Thymus (tissue), 11 donors: ENCODE measurements at regions not wholly inside any gene's neighbourhood (a gene's known extent, or its start where the extent isn't known, plus 50 kb on each side); places are given as distances from the start of the nearest gene placed in this dataset.
"Not testable (repeated sequence)": the region's sequence is repeated elsewhere in the genome, so short reads cannot be mapped to it uniquely, and the experiment has no call there.

Experiments used
- DNase-seq, 9 donors: peaks; one replicate each; pipeline ENCODE4 v3.0.0-alpha.2; 2013; ENCODE audit warnings: low spot score in 9 of 9, low read depth in 6 of 9, missing footprints in 1 of 9
- H3K27ac ChIP-seq, 2 donors: one replicate each; pipeline ENCODE4 v1.5.1; 2013; ENCODE audit warnings: control low read depth in 1 of 2, low read depth in 1 of 2, low read length in 1 of 2, mild to moderate bottlenecking in 1 of 2, moderate library complexity in 1 of 2
- H3K27me3 ChIP-seq, 2 donors: one replicate each; pipeline ENCODE4 v1.5.1; 2013; ENCODE audit warnings: low read length in 1 of 2; ENCODE audit not compliant: control insufficient read depth in 2 of 2, insufficient read depth in 1 of 2
- H3K36me3 ChIP-seq, 2 donors: one replicate each; pipeline ENCODE4 v1.5.1; 2013; ENCODE audit warnings: low read length in 1 of 2, mild to moderate bottlenecking in 1 of 2, moderate library complexity in 1 of 2; ENCODE audit not compliant: control insufficient read depth in 2 of 2, insufficient read depth in 2 of 2
- H3K4me1 ChIP-seq, 2 donors: one replicate each; pipeline ENCODE4 v1.5.1; 2013; ENCODE audit warnings: low read length in 2 of 2; ENCODE audit not compliant: control insufficient read depth in 2 of 2, insufficient read depth in 2 of 2
- H3K4me3 ChIP-seq, 2 donors: one replicate each; pipeline ENCODE4 v1.5.1; 2013; ENCODE audit warnings: low read length in 2 of 2, control low read depth in 1 of 2, mild to moderate bottlenecking in 1 of 2
- H3K9me3 ChIP-seq, 2 donors: one replicate each; pipeline ENCODE4 v1.5.1; 2013; ENCODE audit warnings: low read length in 1 of 2, mild to moderate bottlenecking in 1 of 2; ENCODE audit not compliant: control insufficient read depth in 2 of 2, insufficient read depth in 1 of 2
- WGBS: extraction: QIAGEN DNeasy Blood & Tissue Kit; methylation state at CpG from one replicate; pipeline ENCODE4 v1.1.7; 2013; 5-methylcytosine and 5-hydroxymethylcytosine counted together
- donor health status: healthy.

GRCh38 chr5:124103671-124104070 lies 591.7 kb downstream of the CSNK1G3 start:
- no peak for DNase-seq

GRCh38 chr5:124103056-124103455 lies 591.1 kb downstream of the CSNK1G3 start:
- not testable (repeated sequence) for DNase-seq, H3K9me3 ChIP-seq, H3K27me3 ChIP-seq, H3K27ac ChIP-seq, H3K4me3 ChIP-seq, H3K36me3 ChIP-seq, H3K4me1 ChIP-seq
- 96% methylated on average over 5 of the region's 5 CpGs for WGBS

More at GRCh38 chr5:124103671-124104070, 591.7 kb downstream of the CSNK1G3 start:
- no peaks in the 10 kb centered on the region for H3K4me1 ChIP-seq
- no peaks in the 10 kb centered on the region for H3K27me3 ChIP-seq
- WGBS = 83% methylated on average over 1 of the region's 1 CpG
- no peaks in the 10 kb centered on the region for H3K9me3 ChIP-seq
- H3K27ac ChIP-seq = no peak overlapping the region
- H3K4me3 ChIP-seq = no peak overlapping the region
- H3K36me3 ChIP-seq = no peaks in the 10 kb centered on the region

- WGBS = 98% methylated on average over 3 of the region's 3 CpGs
- H3K4me3 ChIP-seq = no peak overlapping the region
- H3K9me3 ChIP-seq = no peaks in the 10 kb centered on the region
- no peaks in the 10 kb centered on the region for H3K4me1 ChIP-seq
- H3K36me3 ChIP-seq = no peaks in the 10 kb centered on the region
- H3K27me3 ChIP-seq = no peaks in the 10 kb centered on the region
- no peak for DNase-seq
- H3K27ac ChIP-seq = no peak overlapping the region
Observed at GRCh38 chr5:124102486-124102885, 590.5 kb downstream of the CSNK1G3 start.

GRCh38 chr5:124093658-124094057 lies 581.7 kb downstream of the CSNK1G3 start:
- no peaks in the 10 kb centered on the region for H3K27me3 ChIP-seq
- no peak overlapping the region for H3K27ac ChIP-seq
- WGBS = 91% methylated on average over 1 of the region's 1 CpG
- no peaks in the 10 kb centered on the region for H3K36me3 ChIP-seq
- H3K9me3 ChIP-seq = no peaks in the 10 kb centered on the region
- no peaks in the 10 kb centered on the region for H3K4me1 ChIP-seq
- no peak for DNase-seq
- no peak overlapping the region for H3K4me3 ChIP-seq

GRCh38 chr5:124090115-124090514 lies 578.1 kb downstream of the CSNK1G3 start:
- 98% methylated on average over 3 of the region's 3 CpGs for WGBS
- H3K27me3 ChIP-seq = no peaks in the 10 kb centered on the region
- no peaks in the 10 kb centered on the region for H3K36me3 ChIP-seq
- H3K9me3 ChIP-seq = no peaks in the 10 kb centered on the region
- H3K4me1 ChIP-seq = no peaks in the 10 kb centered on the region
- H3K27ac ChIP-seq = no peak overlapping the region
- no peak overlapping the region for H3K4me3 ChIP-seq
- DNase-seq = no peak

- Histone ChIP-seq H3K27me3 (no peaks in the 10 kb centered on the region), H3K9me3 (no peaks in the 10 kb centered on the region), H3K4me3 (no peak overlapping the region), H3K4me1 (no peaks in the 10 kb centered on the region), H3K36me3 (no peaks in the 10 kb centered on the region), H3K27ac (no peak overlapping the region)
- no peak for DNase-seq
- WGBS = 93% methylated on average over 2 of the region's 2 CpGs
Observed at GRCh38 chr5:124089578-124089977, 577.6 kb downstream of the CSNK1G3 start.

GRCh38 chr5:124088289-124089032 lies 576.5 kb downstream of the CSNK1G3 start:
- H3K27ac ChIP-seq = no peak overlapping the region
- H3K4me3 ChIP-seq = no peak overlapping the region
- H3K9me3 ChIP-seq = no peaks in the 10 kb centered on the region
- no peaks in the 10 kb centered on the region for H3K4me1 ChIP-seq
- no peak for DNase-seq
- no peaks in the 10 kb centered on the region for H3K27me3 ChIP-seq
- 87% methylated on average over 5 of the region's 5 CpGs for WGBS
- H3K36me3 ChIP-seq = no peaks in the 10 kb centered on the region

- 96% methylated on average over 2 of the region's 2 CpGs for WGBS
- no peaks in the 10 kb centered on the region for H3K36me3 ChIP-seq
- no peak for DNase-seq
- no peaks in the 10 kb centered on the region for H3K4me1 ChIP-seq
- H3K4me3 ChIP-seq = no peak overlapping the region
- H3K27me3 ChIP-seq = no peaks in the 10 kb centered on the region
- no peak overlapping the region for H3K27ac ChIP-seq
- no peaks in the 10 kb centered on the region for H3K9me3 ChIP-seq
Observed at GRCh38 chr5:124087752-124088151, 575.8 kb downstream of the CSNK1G3 start.

- H3K4me3 ChIP-seq = no peak overlapping the region
- no peaks in the 10 kb centered on the region for H3K9me3 ChIP-seq
- H3K27ac ChIP-seq = no peak overlapping the region
- no peaks in the 10 kb centered on the region for H3K4me1 ChIP-seq
- no peak for DNase-seq
- no peaks in the 10 kb centered on the region for H3K27me3 ChIP-seq
- H3K36me3 ChIP-seq = no peaks in the 10 kb centered on the region
Observed at GRCh38 chr5:124080256-124080655, 568.3 kb downstream of the CSNK1G3 start.
